ENCODE measurements at regions not wholly inside any gene's neighbourhood (a gene's known extent, or its start where the extent isn't known, plus 50 kb on each side); places are given as distances from the start of the nearest gene placed in this dataset.
A peak's percentile ranks its signal among the peaks of the same experiment; 100 is the strongest.

DNA sequence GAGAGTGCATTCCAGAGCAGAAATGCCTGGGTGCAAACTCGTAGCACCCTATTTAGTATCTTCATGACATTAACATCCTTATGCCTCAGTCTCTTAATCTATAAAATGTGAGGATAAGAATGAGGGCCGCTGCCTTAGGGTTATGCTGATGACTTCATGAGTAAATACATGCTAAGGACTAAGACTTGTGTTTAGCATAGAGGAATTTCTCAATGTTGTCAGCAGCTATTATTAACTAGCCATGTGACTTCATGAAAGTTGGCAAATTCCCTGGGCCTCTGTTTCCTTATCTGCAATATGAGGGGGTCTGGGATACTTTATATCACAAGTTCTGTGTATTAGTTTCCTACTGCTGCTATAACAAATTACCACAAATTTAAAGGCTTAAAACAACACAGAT, 108.1 kb upstream of the RIPOR2 start:
- Histone ChIP-seq H3K9me3 (ENCODE audit: control insufficient read depth, insufficient read depth, low read length) (no peaks in the 10 kb centered on the region), H3K27ac (ENCODE audit: low read length) (no peak overlapping the region), H3K27me3 (ENCODE audit: control insufficient read depth, insufficient read depth, low read length) (no peaks in the 10 kb centered on the region), H3K36me3 (ENCODE audit: control insufficient read depth, insufficient read depth, low read length) (no peaks in the 10 kb centered on the region), H3K4me3 (ENCODE audit: low read length) (no peak overlapping the region), H3K4me1 (ENCODE audit: control insufficient read depth, insufficient read depth, low read length) (peaks cover 34% of the 10 kb centered on the region)
- WGBS (ENCODE audit: insufficient coverage): 86% methylated on average over 1 of the region's 2 CpGs
- Mint-ChIP-seq H3K4me1 (peaks cover 40 to 44% of the 10 kb centered on the region in 2 donors), H3K27ac (no peak overlapping the region), H3K4me3 (no peak overlapping the region), H3K27me3 (ENCODE audit: low read depth in 2 of 2) (peaks cover 0 to 2% of the 10 kb centered on the region in 2 donors), H3K36me3 (peaks cover 6% of the 10 kb centered on the region), H3K9me3 (no peaks in the 10 kb centered on the region)
- ATAC-seq (no peak), DNase-seq (no peak)
- TF ChIP-seq, protein P1, sequence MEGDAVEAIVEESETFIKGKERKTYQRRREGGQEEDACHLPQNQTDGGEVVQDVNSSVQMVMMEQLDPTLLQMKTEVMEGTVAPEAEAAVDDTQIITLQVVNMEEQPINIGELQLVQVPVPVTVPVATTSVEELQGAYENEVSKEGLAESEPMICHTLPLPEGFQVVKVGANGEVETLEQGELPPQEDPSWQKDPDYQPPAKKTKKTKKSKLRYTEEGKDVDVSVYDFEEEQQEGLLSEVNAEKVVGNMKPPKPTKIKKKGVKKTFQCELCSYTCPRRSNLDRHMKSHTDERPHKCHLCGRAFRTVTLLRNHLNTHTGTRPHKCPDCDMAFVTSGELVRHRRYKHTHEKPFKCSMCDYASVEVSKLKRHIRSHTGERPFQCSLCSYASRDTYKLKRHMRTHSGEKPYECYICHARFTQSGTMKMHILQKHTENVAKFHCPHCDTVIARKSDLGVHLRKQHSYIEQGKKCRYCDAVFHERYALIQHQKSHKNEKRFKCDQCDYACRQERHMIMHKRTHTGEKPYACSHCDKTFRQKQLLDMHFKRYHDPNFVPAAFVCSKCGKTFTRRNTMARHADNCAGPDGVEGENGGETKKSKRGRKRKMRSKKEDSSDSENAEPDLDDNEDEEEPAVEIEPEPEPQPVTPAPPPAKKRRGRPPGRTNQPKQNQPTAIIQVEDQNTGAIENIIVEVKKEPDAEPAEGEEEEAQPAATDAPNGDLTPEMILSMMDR (IDR thresholded peaks at IDR 0.05): no peak
- intact Hi-C loops (cut with micrococcal nuclease): no loop called here

GRCh38 chr6:25046942-25047341, 111.2 kb upstream of the RIPOR2 start:
- Histone ChIP-seq H3K9me3 (ENCODE audit: control insufficient read depth, insufficient read depth, low read length) (no peaks in the 10 kb centered on the region), H3K27ac (ENCODE audit: low read length) (no peak overlapping the region), H3K36me3 (ENCODE audit: control insufficient read depth, insufficient read depth, low read length) (no peaks in the 10 kb centered on the region), H3K4me3 (ENCODE audit: low read length) (no peak overlapping the region), H3K4me1 (ENCODE audit: control insufficient read depth, insufficient read depth, low read length) (peaks cover 28% of the 10 kb centered on the region), H3K27me3 (ENCODE audit: control insufficient read depth, insufficient read depth, low read length) (no peaks in the 10 kb centered on the region)
- no peak overlapping the region for H3K27ac Mint-ChIP-seq
- no peaks in the 10 kb centered on the region for H3K9me3 Mint-ChIP-seq
- ATAC-seq: no peak
- 94% methylated on average over 2 of the region's 2 CpGs for WGBS (ENCODE audit: insufficient coverage)
- H3K4me1 Mint-ChIP-seq: peaks cover 31 to 33% of the 10 kb centered on the region in 2 donors
- intact Hi-C loops (cut with micrococcal nuclease): no loop called here
- H3K36me3 Mint-ChIP-seq: no peaks in the 10 kb centered on the region
- peaks cover 0 to 2% of the 10 kb centered on the region in 2 donors for H3K27me3 Mint-ChIP-seq (ENCODE audit: low read depth in 2 of 2)
- H3K4me3 Mint-ChIP-seq: no peak overlapping the region
- no peak for DNase-seq
- TF ChIP-seq, protein P1 (IDR thresholded peaks at IDR 0.05): no peak

DNA sequence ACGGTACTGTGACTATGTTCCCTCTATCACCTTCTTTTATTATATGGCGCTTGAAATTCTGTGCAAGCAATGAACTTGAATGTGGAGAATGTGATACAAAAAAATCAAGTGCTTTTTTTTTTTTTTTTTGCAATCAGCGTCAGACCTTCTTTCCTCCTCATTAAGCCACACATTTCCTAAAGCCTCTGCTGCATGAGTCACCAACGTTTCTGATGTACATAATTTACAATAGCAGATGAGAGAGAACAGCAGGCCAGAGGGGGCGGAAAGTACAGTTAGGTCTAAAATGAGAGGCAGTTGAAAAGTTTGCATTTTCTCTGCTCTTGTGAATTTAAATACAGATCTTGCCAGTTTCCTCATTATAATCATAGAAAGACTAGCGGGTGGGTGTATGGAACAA, 114.6 kb upstream of the RIPOR2 start:
- ATAC-seq (peak; percentile 85 to 89 (median 86)), DNase-seq (peak in 1 of 2 donors; percentile 81)
- H3K4me3 Mint-ChIP-seq: peak overlapping the region; percentile 62
- peaks cover 30% of the 10 kb centered on the region for H3K4me1 ChIP-seq (ENCODE audit: control insufficient read depth, insufficient read depth, low read length)
- peak overlapping the region; percentile 67 to 84 for H3K27ac Mint-ChIP-seq
- 16% methylated on average over 4 of the region's 6 CpGs for WGBS (ENCODE audit: insufficient coverage)
- H3K27me3 Mint-ChIP-seq (ENCODE audit: low read depth in 2 of 2): no peaks in the 10 kb centered on the region
- intact Hi-C loops (cut with micrococcal nuclease): loop anchor here (2.0 kb wide), 1 partner anchor 16 kb away; no protein-coding TSS in a partner anchor
- no peaks in the 10 kb centered on the region for H3K27me3 ChIP-seq (ENCODE audit: control insufficient read depth, insufficient read depth, low read length)
- no peaks in the 10 kb centered on the region for H3K9me3 ChIP-seq (ENCODE audit: control insufficient read depth, insufficient read depth, low read length)
- H3K27ac ChIP-seq (ENCODE audit: low read length): peak overlapping the region; percentile 46
- H3K36me3 ChIP-seq (ENCODE audit: control insufficient read depth, insufficient read depth, low read length): no peaks in the 10 kb centered on the region
- H3K4me3 ChIP-seq (ENCODE audit: low read length): no peak overlapping the region
- H3K36me3 Mint-ChIP-seq: no peaks in the 10 kb centered on the region
- H3K9me3 Mint-ChIP-seq: no peaks in the 10 kb centered on the region
- peaks cover 38 to 43% of the 10 kb centered on the region in 2 donors for H3K4me1 Mint-ChIP-seq
- TF ChIP-seq, protein P1 (IDR thresholded peaks at IDR 0.05): no peak

- H3K9me3 Mint-ChIP-seq: peaks cover 0 to 2% of the 10 kb centered on the region in 2 donors
- no peaks in the 10 kb centered on the region for H3K9me3 ChIP-seq (ENCODE audit: control insufficient read depth, insufficient read depth, low read length)
- no peaks in the 10 kb centered on the region for H3K36me3 ChIP-seq (ENCODE audit: control insufficient read depth, insufficient read depth, low read length)
- peaks cover 46 to 50% of the 10 kb centered on the region in 2 donors for H3K4me1 Mint-ChIP-seq
- TF ChIP-seq, protein P1 (IDR thresholded peaks at IDR 0.05): no peak
- no peaks in the 10 kb centered on the region for H3K27me3 Mint-ChIP-seq (ENCODE audit: low read depth in 2 of 2)
- DNase-seq: no peak
- WGBS (ENCODE audit: insufficient coverage): 79% methylated on average over 2 of the region's 2 CpGs
- H3K4me3 ChIP-seq (ENCODE audit: low read length): no peak overlapping the region
- H3K4me3 Mint-ChIP-seq: no peak overlapping the region
- intact Hi-C loops (cut with micrococcal nuclease): loop anchor here (2.0 kb wide), 1 partner anchor 16 kb away; no protein-coding TSS in a partner anchor
- H3K27ac Mint-ChIP-seq: peak overlapping the region; percentile 67 to 84
- ATAC-seq: no peak
- H3K27ac ChIP-seq (ENCODE audit: low read length): peak overlapping the region; percentile 46
- peaks cover 38% of the 10 kb centered on the region for H3K4me1 ChIP-seq (ENCODE audit: control insufficient read depth, insufficient read depth, low read length)
- H3K27me3 ChIP-seq (ENCODE audit: control insufficient read depth, insufficient read depth, low read length): no peaks in the 10 kb centered on the region
- no peaks in the 10 kb centered on the region for H3K36me3 Mint-ChIP-seq
Observed at GRCh38 chr6:25051083-25051482, 115.3 kb upstream of the RIPOR2 start.

All from natural killer cell (primary cell).